Epithelial cell of esophagus (primary cell): ENCODE measurements at regions not wholly inside any gene's neighbourhood (a gene's known extent, or its start where the extent isn't known, plus 50 kb on each side); places are given as distances from the start of the nearest gene placed in this dataset.

Experiments
- DNase-seq: peaks from one replicate; pipeline ENCODE4 v3.0.0; 2010; ENCODE audit warnings: low read depth
- H3K4me3 ChIP-seq: 2 replicates; pipeline ENCODE4 v1.5.1; 2011; ENCODE audit warnings: mild to moderate bottlenecking, low read length, control low read depth
- TF ChIP-seq, protein P1 (sequence below): IDR thresholded peaks from 2 replicates; pipeline ENCODE4 v1.5.1; 2011; ENCODE audit warnings: low read depth, mild to moderate bottlenecking, low read length, control low read depth, inconsistent platforms; ENCODE audit not compliant: insufficient read depth; ENCODE audit errors: missing control alignments

DNA sequence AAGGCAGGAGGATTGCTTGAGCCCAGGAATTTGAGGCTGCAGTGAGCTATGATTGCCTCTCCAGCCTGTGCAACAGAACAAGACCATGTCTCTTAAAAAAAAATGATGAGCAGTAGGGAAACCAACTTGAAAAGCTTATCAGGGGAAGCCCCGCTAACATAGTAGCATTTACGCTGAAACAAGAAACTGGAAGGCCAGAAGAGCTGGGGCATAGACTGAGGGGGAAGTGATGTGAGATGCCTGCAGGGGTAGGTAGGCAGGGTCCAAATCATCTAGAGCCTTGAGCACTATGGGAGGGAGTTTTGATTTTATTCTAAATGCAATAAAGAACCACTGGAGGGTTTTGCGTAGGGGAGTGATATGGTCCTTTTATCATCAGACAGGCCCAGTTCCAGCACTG, 139.3 kb downstream of the CYB561 start:
- H3K4me3 ChIP-seq: no peak overlapping the region
- DNase-seq: no peak
- TF ChIP-seq, protein P1, sequence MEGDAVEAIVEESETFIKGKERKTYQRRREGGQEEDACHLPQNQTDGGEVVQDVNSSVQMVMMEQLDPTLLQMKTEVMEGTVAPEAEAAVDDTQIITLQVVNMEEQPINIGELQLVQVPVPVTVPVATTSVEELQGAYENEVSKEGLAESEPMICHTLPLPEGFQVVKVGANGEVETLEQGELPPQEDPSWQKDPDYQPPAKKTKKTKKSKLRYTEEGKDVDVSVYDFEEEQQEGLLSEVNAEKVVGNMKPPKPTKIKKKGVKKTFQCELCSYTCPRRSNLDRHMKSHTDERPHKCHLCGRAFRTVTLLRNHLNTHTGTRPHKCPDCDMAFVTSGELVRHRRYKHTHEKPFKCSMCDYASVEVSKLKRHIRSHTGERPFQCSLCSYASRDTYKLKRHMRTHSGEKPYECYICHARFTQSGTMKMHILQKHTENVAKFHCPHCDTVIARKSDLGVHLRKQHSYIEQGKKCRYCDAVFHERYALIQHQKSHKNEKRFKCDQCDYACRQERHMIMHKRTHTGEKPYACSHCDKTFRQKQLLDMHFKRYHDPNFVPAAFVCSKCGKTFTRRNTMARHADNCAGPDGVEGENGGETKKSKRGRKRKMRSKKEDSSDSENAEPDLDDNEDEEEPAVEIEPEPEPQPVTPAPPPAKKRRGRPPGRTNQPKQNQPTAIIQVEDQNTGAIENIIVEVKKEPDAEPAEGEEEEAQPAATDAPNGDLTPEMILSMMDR: no peak

DNA sequence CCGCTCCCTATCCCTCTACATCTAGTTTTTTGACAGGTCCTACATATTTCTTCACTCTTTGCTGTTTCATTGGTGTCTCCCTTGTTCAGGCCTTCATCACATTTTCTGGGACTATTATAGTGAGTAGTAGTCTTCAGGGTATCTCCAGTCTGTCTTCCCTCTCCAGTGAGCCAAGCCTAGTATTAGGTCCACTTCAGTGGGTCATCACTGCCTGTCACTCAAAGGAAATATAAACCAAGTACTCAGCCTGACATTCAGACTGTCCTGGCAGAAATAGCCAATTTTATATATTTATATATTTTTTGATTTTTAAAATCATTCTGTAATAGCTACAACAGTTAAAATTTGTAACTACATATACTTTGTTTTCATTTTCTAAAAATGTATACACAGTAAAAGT, 137.8 kb downstream of the CYB561 start:
- DNase-seq: no peak
- TF ChIP-seq, protein P1: no peak
- H3K4me3 ChIP-seq: no peak overlapping the region

DNA sequence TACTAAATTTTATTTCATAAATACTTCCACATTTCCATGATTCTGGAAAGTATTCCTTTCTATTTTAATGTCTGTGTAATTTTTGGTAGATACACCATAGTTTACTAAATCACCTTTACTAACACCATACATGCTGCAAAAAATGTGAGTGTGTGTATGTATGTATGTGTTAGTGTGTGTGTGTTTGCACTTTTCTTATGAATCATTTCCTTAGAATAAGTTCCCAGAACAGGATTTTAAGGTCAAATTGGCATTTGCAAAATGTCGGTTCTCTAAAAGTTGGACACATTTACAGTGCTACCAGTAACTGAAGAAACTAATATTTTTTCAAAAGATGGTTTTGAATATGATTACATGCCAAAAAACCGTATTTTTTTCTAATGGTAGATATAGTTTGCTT, 137.1 kb downstream of the CYB561 start:
- TF ChIP-seq, protein P1: no peak
- peak; percentile 34 for DNase-seq
- H3K4me3 ChIP-seq: no peak overlapping the region

DNA sequence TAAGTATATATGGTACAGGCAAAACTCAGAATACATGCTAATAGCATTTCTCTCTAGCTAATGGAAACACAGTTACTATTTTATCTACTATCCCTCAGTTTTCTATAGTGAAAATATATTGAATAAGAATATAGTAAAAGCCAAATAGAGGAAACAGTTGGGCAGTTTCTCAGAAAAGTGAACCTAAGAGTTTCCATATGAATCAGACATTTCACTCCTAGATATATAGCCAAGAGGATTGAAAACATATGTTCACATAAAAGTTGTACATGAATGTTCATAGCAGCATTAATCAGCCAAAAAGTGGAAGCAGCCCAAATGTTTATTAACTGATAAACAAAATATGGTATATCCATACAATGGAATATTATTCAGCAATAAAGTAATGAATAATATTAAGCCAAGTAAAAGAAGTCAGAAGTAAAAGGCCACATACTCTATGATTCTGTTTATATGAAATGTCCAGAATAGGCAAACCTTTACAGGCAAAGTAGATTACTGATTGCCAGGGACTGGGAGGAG, 134.6 kb downstream of the CYB561 start:
- no peak for DNase-seq
- TF ChIP-seq, protein P1: no peak
- H3K4me3 ChIP-seq: no peak overlapping the region

DNA sequence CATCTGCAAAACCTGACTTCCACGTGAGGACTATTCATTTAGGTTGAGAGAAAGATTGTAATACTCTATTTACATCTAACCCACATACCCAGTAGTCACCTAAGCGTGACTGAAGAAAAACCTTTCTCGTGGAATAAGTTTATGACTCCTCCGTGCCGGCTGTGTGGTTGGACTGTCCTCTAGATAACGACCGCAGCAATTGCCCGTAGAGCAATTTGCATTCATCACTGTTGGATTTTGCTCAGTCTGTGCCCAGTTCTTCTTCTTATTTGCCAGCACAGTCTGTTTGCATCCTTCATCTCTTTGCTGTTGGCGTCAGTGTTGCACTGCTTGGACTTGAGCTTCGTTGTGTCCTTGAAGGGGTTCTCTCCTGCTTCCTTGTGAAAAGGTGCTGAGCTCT, 131.3 kb downstream of the CYB561 start:
- TF ChIP-seq, protein P1: no peak
- no peak for DNase-seq
- H3K4me3 ChIP-seq: no peak overlapping the region

DNA sequence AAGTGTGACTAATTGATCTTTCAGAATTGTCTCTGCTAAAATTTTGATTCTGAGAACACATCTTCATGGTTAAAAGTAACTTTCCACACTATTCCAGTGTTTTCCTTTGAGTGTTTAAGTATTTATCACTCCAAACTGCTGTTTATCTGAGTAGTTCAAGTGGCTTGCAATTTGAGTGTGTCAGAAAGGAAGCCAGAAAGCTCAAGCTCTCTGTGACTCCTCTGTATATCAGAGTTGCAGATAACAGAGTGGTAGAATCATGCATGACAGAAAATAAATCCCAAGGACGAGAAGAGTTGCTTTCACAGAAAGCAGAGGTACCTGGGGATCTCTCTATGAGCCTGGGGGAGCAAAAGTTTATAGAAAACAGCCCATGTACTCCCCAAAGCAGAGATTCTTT, 130.0 kb downstream of the CYB561 start:
- DNase-seq: no peak
- H3K4me3 ChIP-seq: no peak overlapping the region
- TF ChIP-seq, protein P1: no peak

DNA sequence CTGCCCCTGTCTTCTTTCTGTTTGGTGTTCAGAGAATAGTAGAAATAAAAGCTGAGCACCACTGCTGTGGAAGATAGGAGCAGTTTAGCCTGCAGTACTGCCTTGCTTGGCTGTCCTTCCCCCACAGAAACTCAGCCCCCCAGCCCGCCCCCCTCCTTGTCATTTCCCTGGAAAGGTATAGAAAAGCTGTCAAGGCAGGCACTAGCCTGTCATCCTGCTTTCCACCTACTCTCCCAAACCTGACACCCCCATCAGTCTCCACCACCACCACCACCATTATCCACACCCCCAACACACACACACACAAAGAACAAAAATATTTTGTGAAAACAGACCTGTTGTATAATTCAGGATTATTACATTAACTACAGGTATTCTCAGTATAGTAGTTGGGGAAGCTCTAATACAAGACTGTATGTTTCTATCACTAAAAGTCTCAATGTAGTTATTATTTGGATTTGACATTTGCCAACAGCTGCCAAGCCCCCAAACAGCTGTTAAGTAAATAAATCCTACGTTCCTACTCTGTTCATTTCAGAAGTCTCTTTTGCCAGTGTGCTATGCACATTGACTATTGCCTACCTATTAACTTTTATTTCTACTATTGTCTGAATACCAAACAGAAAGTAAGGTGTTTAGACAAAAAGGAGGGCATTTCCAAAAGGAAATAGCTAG, 128.8 kb downstream of the CYB561 start:
- no peak overlapping the region for H3K4me3 ChIP-seq
- TF ChIP-seq, protein P1: no peak
- no peak for DNase-seq
